GM18870 (cell line): ENCODE measurements at regions not wholly inside any gene's neighbourhood (a gene's known extent, or its start where the extent isn't known, plus 50 kb on each side); places are given as distances from the start of the nearest gene placed in this dataset.

ENCODE experiments used
- ATAC-seq: cut with Tn5 transposase; IDR thresholded peaks from one replicate; pipeline ENCODE4 v1.9.1; 2021; ENCODE audit warnings: moderate library complexity; ENCODE audit not compliant: unreplicated experiment

- ATAC-seq, result no peak
Observed at GRCh38 chr12:20278276-20278675, 90.1 kb upstream of the PDE3A start.

DNA sequence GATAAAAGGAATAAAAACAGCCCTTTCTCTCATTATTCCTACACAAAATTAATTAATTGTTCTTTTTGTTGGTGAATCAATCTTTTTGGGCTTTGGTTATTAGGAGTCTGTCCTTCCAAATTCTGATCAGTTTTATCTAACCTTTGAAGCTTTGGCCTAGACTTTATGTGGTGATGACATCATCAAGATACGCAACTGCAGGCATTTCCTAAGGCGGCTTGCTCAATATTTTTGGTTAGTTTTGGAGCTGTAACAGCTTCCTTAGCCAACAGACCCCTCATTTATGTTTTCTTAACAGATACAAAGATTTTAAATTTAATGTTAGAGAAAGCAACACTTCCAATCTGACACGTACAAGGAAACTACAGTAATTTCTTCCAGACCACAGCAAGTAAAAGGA is 87.8 kb upstream of the PDE3A start:
- no peak for ATAC-seq

GRCh38 chr12:20282401-20282800 is 85.9 kb upstream of the PDE3A start:
- ATAC-seq, result no peak

GRCh38 chr12:20283482-20283881 is 84.9 kb upstream of the PDE3A start:
- no peak for ATAC-seq

- ATAC-seq, result no peak
Observed at GRCh38 chr12:20289520-20289919, 78.8 kb upstream of the PDE3A start.

DNA sequence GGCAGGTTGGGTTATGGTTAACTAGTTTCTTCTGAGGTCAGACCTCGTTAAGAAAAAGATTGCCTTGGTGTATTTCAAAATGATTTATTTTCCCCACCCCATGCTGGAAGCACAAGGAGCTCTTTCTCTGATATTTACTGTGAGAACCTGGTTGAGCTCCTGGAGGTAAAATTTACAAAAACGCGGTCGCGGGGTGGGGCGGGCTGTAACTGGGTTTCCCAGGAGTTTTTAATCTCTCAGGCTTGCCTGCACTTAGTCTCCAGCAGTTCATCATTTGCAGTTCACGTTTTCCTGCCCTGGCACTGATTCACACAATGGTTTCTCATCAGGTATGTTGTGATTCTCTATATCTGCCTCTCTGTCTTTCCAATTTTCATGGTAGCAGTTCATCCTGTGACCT is 67.9 kb upstream of the PDE3A start:
- ATAC-seq, result no peak

DNA sequence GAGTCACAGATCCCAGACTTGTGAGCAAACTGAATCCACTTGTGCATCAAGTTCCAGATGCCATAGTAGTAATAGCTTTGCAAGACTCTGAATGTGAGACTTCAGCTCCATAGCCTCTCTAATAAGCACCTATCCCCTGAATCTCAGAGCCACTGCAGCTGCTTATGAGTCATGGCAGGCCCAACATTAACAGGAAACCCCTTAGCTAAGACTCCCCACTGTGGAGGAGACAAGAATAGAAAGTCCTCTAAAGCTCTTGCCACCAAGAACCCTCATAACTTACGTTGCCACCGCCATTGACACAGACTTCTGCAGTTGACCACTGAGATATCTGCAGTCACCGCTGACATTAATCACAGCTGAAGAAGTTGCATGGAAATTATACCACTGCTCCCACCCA is 62.9 kb upstream of the PDE3A start:
- no peak for ATAC-seq

DNA sequence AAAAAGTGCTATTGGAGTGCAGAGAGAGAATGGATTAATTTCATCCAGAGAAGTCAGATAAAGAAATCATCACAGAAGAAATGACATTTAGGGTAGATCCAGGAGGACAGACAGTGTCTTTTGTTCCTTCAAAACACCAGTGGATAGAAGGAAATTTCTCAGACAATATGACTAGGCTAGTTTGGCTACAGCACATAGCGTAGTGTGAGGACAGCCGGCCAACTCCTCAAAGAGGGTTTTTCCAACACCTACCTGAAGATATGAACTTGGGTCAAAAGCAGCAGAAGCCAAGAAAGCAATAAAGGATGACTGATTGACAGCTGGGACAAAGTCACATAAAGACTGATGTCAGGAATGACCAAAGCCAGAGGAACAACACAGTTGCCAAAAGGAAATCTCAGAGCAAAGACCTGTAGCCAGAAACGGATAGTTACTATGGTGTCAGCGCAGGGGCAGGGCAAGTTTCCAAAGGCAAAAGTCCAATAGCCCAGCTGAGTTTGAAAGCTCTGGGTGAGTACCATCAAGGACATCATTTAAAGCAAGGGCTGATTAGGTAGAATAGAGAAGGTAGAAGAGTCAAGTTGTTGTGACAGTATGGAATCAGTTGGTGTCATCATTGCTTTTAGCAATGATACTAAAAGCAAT is 58.7 kb upstream of the PDE3A start:
- no peak for ATAC-seq

DNA sequence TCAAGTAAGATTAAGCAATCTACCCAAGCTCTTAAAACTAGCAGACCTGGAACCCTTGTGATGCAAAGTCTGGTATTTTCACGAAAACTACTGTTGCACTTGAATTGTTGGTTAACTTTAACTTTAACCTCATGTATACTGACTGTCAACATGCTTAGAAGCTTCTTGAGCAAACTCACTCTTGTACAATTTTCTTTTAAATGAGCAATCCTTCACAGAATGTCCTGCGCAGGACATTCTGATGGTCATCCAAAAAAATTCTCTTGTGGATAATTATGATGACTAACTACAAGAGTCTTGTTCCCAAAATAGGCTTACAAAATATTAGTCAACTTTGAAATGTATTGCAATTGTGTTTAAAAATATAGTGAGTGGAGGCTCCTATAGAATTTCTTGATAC is 54.0 kb upstream of the PDE3A start:
- ATAC-seq, result no peak

DNA sequence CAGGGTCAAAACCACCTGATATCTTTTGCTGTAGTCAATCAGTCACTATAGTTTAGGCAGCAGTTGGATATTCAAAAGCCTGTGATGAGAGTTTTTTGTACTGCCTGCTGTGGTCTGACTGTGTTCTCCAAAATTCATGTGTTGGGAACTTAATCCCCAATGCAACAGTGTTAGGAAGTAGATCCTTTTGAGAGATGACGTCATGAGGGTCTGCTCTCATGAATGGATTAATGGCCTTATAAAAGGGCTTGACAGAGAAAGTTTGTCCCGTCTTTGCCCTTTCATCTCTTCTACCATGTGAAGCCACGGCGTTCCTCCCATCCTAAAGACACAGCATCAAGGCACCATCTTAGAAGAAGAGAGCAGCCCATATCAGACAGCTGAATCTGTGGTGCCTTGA is 50.8 kb upstream of the PDE3A start:
- ATAC-seq, result no peak
